ENCODE measurements at regions not wholly inside any gene's neighbourhood (a gene's known extent, or its start where the extent isn't known, plus 50 kb on each side); places are given as distances from the start of the nearest gene placed in this dataset.
"Not testable (repeated sequence)": the region's sequence is repeated elsewhere in the genome, so short reads cannot be mapped to it uniquely, and the experiment has no call there.

- DNase-seq (ENCODE audit: low spot score) = no peak
These were observed 895.3 kb upstream of the AMELY start for GRCh38 chrY:7806592-7807515.

GRCh38 chrY:7805624-7806023, 894.1 kb upstream of the AMELY start:
- no peak for DNase-seq (ENCODE audit: low spot score)

- DNase-seq (ENCODE audit: low spot score) = no peak
These were observed 892.2 kb upstream of the AMELY start for GRCh38 chrY:7803737-7804136.

- no peak for DNase-seq (ENCODE audit: low spot score)
These were observed 884.6 kb upstream of the AMELY start for GRCh38 chrY:7796128-7796527.

GRCh38 chrY:7794441-7794840, 882.9 kb upstream of the AMELY start:
- peak; percentile 43 for DNase-seq (ENCODE audit: low spot score)

- DNase-seq (ENCODE audit: low spot score) = no peak
These were observed 882.4 kb upstream of the AMELY start for GRCh38 chrY:7793989-7794388.

- DNase-seq (ENCODE audit: low spot score) = no peak
These were observed 880.9 kb upstream of the AMELY start for GRCh38 chrY:7792431-7792830.

- peak; percentile 25 for DNase-seq (ENCODE audit: low spot score)
These were observed 869.9 kb upstream of the AMELY start for GRCh38 chrY:7781501-7781900.

GRCh38 chrY:7775436-7775835, 863.9 kb upstream of the AMELY start:
- not testable (repeated sequence) for DNase-seq (ENCODE audit: low spot score)

- no peak for DNase-seq (ENCODE audit: low spot score)
These were observed 860.2 kb upstream of the AMELY start for GRCh38 chrY:7771771-7772170.

- no peak for DNase-seq (ENCODE audit: low spot score)
These were observed 858.3 kb upstream of the AMELY start for GRCh38 chrY:7769790-7770375.

- no peak for DNase-seq (ENCODE audit: low spot score)
These were observed 857.3 kb upstream of the AMELY start for GRCh38 chrY:7768901-7769300.

GRCh38 chrY:7753711-7754110, 842.2 kb upstream of the AMELY start:
- DNase-seq (ENCODE audit: low spot score) = no peak

- no peak for DNase-seq (ENCODE audit: low spot score)
These were observed 835.2 kb upstream of the AMELY start for GRCh38 chrY:7746781-7747180.

- DNase-seq (ENCODE audit: low spot score) = no peak
These were observed 834.0 kb upstream of the AMELY start for GRCh38 chrY:7745581-7745901.

- no peak for DNase-seq (ENCODE audit: low spot score)
These were observed 833.4 kb upstream of the AMELY start for GRCh38 chrY:7744691-7745580.

GRCh38 chrY:7736847-7737365, 825.4 kb upstream of the AMELY start:
- DNase-seq (ENCODE audit: low spot score) = no peak

GRCh38 chrY:7731651-7732050, 820.1 kb upstream of the AMELY start:
- no peak for DNase-seq (ENCODE audit: low spot score)

- no peak for DNase-seq (ENCODE audit: low spot score)
These were observed 819.1 kb upstream of the AMELY start for GRCh38 chrY:7730664-7731063.

- no peak for DNase-seq (ENCODE audit: low spot score)
These were observed 818.5 kb upstream of the AMELY start for GRCh38 chrY:7730071-7730470.

- no peak for DNase-seq (ENCODE audit: low spot score)
These were observed 817.9 kb upstream of the AMELY start for GRCh38 chrY:7729318-7730011.

- no peak for DNase-seq (ENCODE audit: low spot score)
These were observed 817.4 kb upstream of the AMELY start for GRCh38 chrY:7728935-7729317.

All from LoVo (cell line).